Activated T-cell treated with anti-CD3 and anti-CD28 coated beads, Interleukin-2, amount 50 U/mL, for 72 hours (primary cell): ENCODE measurements at regions not wholly inside any gene's neighbourhood (a gene's known extent, or its start where the extent isn't known, plus 50 kb on each side); places are given as distances from the start of the nearest gene placed in this dataset.
A peak's percentile ranks its signal among the peaks of the same experiment; 100 is the strongest.

ENCODE experiments used
- ATAC-seq, 2 donors: fragments of 150-1000 bp; cut with Tn5 transposase; replicated peaks in 1 of 2; 2 replicates each; pipeline ENCODE4 v1.10.0; 2021; ENCODE audit warnings: moderate library complexity in 2 of 2, mild to moderate bottlenecking in 1 of 2
- DNase-seq, 2 donors: peaks; one replicate each; pipeline ENCODE4 v3.0.0; 2021 to 2022; ENCODE audit warnings: mixed read lengths in 1 of 2
- H3K27ac Mint-ChIP-seq: one replicate; pipeline ENCODE4 v1.8.0; 2022; ENCODE audit warnings: mild to moderate bottlenecking, moderate library complexity, mixed read lengths
- H3K27me3 Mint-ChIP-seq: one replicate; pipeline ENCODE4 v1.8.0; 2022; ENCODE audit warnings: low read depth, mixed read lengths
- H3K36me3 Mint-ChIP-seq, 2 donors: one replicate each; pipeline ENCODE4 v1.8.0; 2022; ENCODE audit warnings: mixed read lengths in 2 of 2, mild to moderate bottlenecking in 1 of 2; ENCODE audit not compliant: insufficient read depth in 2 of 2
- H3K4me1 Mint-ChIP-seq: one replicate; pipeline ENCODE4 v1.8.0; 2022; ENCODE audit warnings: low read depth, mixed read lengths
- H3K4me3 Mint-ChIP-seq, 2 donors: one replicate each; pipeline ENCODE4 v1.8.0; 2022; ENCODE audit warnings: mild to moderate bottlenecking in 2 of 2, mixed read lengths in 2 of 2, moderate library complexity in 2 of 2
- H3K9me3 Mint-ChIP-seq, 2 donors: one replicate each; pipeline ENCODE4 v1.8.0; 2022; ENCODE audit warnings: mixed read lengths in 2 of 2

DNA sequence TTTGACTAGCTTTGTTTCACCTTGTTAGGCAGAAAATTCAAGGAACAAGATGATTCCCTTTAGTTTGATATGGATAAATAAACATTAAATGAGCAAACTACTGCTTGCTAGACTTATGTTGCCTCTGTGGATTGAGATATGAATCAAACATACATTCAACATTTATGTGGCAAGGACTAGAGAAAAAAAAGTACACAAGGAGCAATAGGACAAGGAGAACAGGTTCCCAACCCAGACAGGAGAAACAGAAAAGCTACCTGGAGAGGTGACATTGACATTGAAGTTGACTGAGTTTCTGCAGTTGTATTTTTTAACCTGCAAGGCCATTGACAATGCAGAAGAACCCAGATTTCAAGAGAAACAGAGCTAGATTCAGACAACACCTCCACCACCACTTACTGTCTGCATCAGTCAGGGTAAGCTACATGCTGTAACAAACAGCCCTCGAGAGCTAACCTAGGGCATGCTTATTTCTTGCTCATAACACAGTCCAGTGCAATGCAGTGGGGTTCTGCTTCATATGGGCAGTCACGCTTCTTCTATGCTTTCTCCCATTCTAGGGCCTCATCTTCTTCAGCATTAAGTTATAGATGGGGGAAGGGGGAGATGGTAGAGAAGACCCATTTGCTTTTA is 180.9 kb upstream of the LYZL1 start:
- H3K27me3 Mint-ChIP-seq = peaks cover 10% of the 10 kb centered on the region

DNA sequence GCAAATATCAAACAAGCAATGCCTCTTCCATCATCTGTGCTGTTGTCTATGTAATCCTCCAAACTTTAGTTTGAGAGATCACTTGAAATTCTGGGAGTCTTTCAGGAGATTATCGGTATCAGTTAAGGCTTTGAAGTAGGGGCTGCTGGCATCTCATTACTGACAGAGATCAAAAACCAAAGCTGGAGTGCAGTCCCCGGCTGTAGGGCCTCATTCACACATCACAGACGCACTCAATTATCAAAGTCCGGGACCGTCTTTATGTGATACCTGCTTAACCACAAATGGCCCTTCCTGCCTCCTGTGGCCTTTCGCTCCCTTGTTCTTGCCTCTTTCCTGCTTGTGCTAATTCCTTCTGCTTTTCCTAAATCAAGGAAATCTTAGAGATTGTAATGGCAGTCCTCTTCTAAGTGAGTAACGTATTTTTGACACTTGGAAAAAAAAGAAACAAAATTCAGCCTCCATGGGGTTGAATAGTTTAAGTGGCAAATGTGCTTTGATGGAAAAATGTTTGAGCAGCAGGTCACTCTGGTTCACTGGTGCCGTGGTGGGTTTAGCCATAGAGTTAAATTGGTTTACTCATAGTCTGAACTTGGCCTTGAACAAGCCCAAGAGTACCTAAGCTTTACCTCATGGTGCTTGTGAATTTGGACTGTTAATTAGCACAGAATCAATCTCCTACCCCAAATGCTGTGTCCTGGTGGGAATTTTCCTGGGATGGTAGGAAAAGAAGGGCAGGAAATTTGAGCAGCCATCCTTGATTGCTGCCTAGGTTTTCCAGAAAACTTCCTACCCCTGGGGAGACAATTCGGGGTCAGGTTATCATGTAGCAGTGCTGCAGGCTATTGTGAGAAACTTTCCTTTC is 178.9 kb upstream of the LYZL1 start:
- Mint-ChIP-seq H3K36me3 (no peaks in the 10 kb centered on the region), H3K27ac (no peak overlapping the region), H3K4me1 (no peaks in the 10 kb centered on the region), H3K9me3 (peaks cover 0 to 1% of the 10 kb centered on the region in 2 donors), H3K27me3 (peaks cover 10% of the 10 kb centered on the region), H3K4me3 (no peak overlapping the region)
- ATAC-seq (no peak), DNase-seq (no peak)

More for the DNA sequence above, 180.9 kb upstream of the LYZL1 start:
- Mint-ChIP-seq H3K36me3 (no peaks in the 10 kb centered on the region), H3K27ac (no peak overlapping the region), H3K4me3 (no peak overlapping the region), H3K4me1 (no peaks in the 10 kb centered on the region), H3K9me3 (peaks cover 0 to under 1% of the 10 kb centered on the region in 2 donors)
- no peak for DNase-seq
- ATAC-seq = no peak

DNA sequence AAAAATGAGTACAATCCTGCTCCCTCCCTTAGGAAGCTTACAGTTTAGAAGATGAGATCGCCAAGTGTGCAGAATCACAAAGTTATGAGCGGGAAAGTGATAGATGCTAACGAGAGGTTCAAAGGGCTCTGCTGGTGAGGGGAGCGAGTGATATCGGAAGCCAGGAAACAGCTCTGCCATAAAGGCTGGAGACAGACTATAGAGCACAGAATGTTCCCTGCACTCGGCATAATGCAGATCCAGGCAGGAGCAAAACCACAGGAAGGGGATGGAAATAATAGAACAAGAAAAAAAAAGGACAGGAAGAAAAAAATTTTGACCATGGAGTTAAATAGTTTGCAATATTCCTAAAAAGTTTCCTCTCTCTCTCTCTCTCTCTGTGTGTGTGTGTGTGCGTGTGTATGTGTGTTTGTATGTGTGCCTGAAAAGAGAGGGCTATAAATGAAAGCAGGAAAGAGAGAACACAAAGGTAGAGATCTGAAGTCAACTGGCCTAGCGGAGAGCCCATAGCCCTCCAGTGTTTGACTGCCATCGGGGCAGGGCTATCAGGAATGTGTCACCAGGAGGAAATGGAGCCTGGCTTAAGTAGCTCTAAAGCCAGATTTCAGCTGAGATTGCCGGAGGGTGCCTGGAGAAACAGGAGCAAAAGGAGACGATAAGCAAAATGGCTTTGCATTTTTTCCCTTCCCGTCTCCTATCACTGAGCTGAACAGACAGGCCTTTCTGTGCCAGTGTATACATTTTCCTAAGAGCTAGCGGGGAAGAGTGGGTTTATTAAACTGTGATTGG is 175.8 kb upstream of the LYZL1 start:
- no peak overlapping the region for H3K27ac Mint-ChIP-seq
- no peak overlapping the region for H3K4me3 Mint-ChIP-seq
- DNase-seq (no peak), ATAC-seq (no peak)
- peaks cover 3 to 4% of the 10 kb centered on the region in 2 donors for H3K9me3 Mint-ChIP-seq
- H3K27me3 Mint-ChIP-seq = no peaks in the 10 kb centered on the region
- no peaks in the 10 kb centered on the region for H3K36me3 Mint-ChIP-seq
- no peaks in the 10 kb centered on the region for H3K4me1 Mint-ChIP-seq

DNA sequence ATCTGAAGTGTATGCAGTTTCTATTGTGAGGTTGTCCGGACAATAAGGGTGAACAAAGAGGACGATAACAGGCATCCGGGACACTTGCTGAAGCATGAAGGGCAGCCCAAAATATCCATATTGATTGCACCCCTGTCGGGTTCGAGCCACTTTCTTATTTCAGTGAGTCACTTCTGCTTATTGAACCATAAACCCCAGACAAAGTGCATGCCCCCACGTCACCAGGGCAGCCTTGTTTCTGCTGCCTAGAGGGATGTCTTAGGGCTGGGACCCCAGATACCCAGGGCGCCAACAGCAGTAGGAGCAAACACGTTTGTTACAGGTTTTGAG is 175.3 kb upstream of the LYZL1 start:
- H3K4me1 Mint-ChIP-seq = no peaks in the 10 kb centered on the region
- peaks cover 3 to 4% of the 10 kb centered on the region in 2 donors for H3K9me3 Mint-ChIP-seq

DNA sequence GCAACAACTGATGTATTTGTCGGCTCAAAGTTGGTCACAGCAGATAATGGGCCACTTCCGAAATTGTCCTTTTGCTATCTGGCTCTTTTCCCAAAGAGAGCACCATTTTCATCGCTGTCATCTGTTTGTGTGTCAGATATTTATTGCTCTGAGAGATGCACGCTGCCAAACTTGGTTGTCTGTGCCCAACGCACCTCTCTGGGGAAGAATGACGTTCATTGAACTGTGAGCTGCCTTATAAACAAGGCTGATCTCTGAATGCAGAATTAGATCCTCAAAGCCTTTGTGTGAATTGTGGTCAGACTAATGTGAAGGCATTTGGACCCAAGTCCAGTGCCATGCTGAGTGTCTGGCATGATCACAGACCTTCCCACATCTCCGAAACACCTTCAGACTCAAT is 174.7 kb upstream of the LYZL1 start:
- DNase-seq = no peak
- H3K4me3 Mint-ChIP-seq = no peak overlapping the region
- no peak overlapping the region for H3K27ac Mint-ChIP-seq
- no peaks in the 10 kb centered on the region for H3K27me3 Mint-ChIP-seq
- peaks cover 4 to 8% of the 10 kb centered on the region in 2 donors for H3K9me3 Mint-ChIP-seq
- no peaks in the 10 kb centered on the region for H3K4me1 Mint-ChIP-seq
- no peak for ATAC-seq
- peaks cover 0 to 2% of the 10 kb centered on the region in 2 donors for H3K36me3 Mint-ChIP-seq

More for the DNA sequence above, 175.3 kb upstream of the LYZL1 start:
- H3K27ac Mint-ChIP-seq = no peak overlapping the region
- ATAC-seq (no peak), DNase-seq (no peak)
- no peak overlapping the region for H3K4me3 Mint-ChIP-seq
- H3K27me3 Mint-ChIP-seq = no peaks in the 10 kb centered on the region
- peaks cover 0 to 2% of the 10 kb centered on the region in 2 donors for H3K36me3 Mint-ChIP-seq

DNA sequence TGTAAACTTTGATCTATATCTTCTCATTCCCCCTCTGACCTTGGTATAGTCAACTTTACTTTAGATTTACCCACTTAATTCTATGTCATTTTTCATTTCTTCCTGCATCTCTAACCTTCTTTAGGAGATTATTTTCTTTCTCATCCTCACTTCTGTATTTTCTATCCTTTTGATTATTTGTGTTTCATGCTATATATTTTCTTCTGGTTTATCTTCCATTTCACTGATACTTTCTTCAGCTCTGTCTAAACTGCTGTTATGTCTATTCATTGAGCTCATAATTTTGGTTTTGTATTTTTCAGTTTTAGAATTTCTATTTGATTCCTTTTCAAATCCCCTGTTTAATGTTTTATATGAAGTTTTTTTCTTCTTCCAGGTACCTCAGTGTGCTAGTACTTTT is 171.1 kb upstream of the LYZL1 start:
- H3K9me3 Mint-ChIP-seq = peaks cover 4 to 8% of the 10 kb centered on the region in 2 donors
- no peaks in the 10 kb centered on the region for H3K27me3 Mint-ChIP-seq
- ATAC-seq (no peak), DNase-seq (no peak)
- H3K27ac Mint-ChIP-seq = no peak overlapping the region
- H3K36me3 Mint-ChIP-seq = peaks cover 0 to 2% of the 10 kb centered on the region in 2 donors
- no peaks in the 10 kb centered on the region for H3K4me1 Mint-ChIP-seq
- no peak overlapping the region for H3K4me3 Mint-ChIP-seq

DNA sequence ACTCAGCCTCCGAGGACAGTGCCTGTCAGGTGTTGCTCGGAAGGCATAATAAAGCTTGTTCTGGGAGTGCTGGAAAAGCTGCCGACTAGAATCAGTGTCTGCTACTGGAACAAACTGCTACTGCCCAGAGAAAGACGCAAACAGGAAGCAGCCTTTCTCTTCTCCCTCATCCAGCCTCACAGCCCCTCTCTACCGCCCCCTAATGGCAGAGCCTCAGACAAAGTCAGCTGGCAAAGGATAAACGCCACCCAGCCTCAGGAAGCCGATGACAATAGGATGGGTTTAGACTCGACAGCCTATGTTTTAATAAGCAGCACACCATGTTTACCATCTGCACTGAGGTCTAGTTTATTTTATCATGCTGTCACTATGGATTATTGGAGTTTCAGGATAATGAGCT is 169.5 kb upstream of the LYZL1 start:
- Mint-ChIP-seq H3K4me3 (no peak overlapping the region), H3K4me1 (no peaks in the 10 kb centered on the region), H3K27me3 (no peaks in the 10 kb centered on the region), H3K9me3 (peaks cover 3 to 8% of the 10 kb centered on the region in 2 donors), H3K36me3 (peaks cover 0 to 2% of the 10 kb centered on the region in 2 donors), H3K27ac (no peak overlapping the region)
- peak; percentile 18 to 23 for DNase-seq
- no peak for ATAC-seq

DNA sequence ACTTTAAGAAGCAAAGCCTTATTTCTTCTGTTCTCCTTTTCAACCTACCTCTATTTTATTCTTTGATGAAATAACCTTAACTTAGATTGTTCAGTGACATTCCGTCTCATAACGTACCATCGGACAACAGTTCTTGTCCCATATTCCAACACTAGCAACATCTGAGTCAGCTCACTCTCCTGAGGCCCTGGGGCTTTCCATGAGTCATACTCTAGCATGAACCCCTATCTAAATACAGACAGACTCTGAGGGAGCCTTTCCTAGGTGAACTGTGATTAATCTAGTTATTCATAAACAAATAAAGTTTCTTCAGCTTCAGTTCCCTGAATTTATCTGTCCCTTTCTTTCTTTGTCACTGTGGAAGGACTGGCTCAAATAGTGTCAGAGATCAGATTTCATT is 168.7 kb upstream of the LYZL1 start:
- no peak overlapping the region for H3K27ac Mint-ChIP-seq
- peaks cover 0 to 2% of the 10 kb centered on the region in 2 donors for H3K36me3 Mint-ChIP-seq

DNA sequence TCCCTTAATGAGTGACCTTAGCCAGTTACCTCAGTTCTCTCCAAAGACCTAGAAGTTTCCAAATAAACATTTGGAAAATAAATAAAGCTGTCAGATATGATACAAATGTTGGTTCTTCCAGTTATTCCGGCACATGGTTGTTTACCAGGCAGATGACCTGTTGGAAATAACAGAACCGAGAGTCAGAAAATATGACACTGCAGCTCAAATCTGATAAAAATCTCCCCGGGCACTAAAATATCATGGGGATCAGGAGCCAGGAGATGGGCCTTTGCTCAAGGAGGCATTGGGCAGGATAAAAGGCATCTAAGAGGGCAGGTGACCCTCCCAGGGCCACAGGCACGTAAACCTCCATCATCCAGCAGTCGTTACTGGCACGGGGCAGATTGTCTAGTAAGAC is 164.0 kb upstream of the LYZL1 start:
- H3K4me1 Mint-ChIP-seq = no peaks in the 10 kb centered on the region
- H3K27me3 Mint-ChIP-seq = peaks cover 10% of the 10 kb centered on the region
- H3K9me3 Mint-ChIP-seq = no peaks in the 10 kb centered on the region
- H3K36me3 Mint-ChIP-seq = no peaks in the 10 kb centered on the region
- no peak for DNase-seq
- no peak overlapping the region for H3K4me3 Mint-ChIP-seq
- H3K27ac Mint-ChIP-seq = no peak overlapping the region
- ATAC-seq = no peak

More for the DNA sequence above, 168.7 kb upstream of the LYZL1 start:
- H3K4me1 Mint-ChIP-seq = no peaks in the 10 kb centered on the region
- no peak for DNase-seq
- ATAC-seq = no peak
- no peaks in the 10 kb centered on the region for H3K27me3 Mint-ChIP-seq
- peaks cover 3 to 8% of the 10 kb centered on the region in 2 donors for H3K9me3 Mint-ChIP-seq
- H3K4me3 Mint-ChIP-seq = no peak overlapping the region

DNA sequence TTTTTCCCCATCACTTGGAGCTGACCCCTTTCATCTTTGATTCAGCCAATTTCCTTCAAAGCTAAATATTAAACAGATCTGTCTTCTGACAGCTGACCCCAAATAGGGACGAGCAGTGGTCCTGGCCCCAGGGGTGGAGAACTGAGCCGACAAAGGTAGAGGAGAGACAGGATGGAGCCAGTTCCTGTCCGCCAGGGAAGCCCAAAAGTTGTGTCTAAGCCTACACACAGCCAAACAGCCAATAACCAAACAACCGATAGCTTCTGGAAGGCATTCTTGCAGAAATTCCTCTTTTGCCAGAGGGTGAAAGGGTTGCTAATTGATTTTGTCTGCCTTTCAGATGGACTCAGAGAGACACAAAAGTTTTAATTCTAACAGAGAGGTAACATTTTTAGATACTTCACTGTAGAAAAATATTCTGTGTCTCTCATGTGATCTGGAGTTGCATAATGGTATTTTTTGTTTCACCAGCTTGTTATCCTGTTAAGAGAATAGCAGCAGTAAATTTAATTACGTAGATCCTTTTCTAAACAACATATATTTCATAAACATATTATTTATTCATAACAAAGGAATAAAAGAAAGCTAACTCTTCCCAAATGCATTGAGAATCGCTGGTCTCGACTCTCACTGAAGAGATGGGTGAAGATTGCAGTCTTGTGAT is 161.7 kb upstream of the LYZL1 start:
- ATAC-seq (no peak), DNase-seq (no peak)
- Mint-ChIP-seq H3K4me3 (no peak overlapping the region), H3K4me1 (no peaks in the 10 kb centered on the region), H3K27me3 (peaks cover 17% of the 10 kb centered on the region), H3K27ac (no peak overlapping the region), H3K9me3 (no peaks in the 10 kb centered on the region), H3K36me3 (no peaks in the 10 kb centered on the region)

DNA sequence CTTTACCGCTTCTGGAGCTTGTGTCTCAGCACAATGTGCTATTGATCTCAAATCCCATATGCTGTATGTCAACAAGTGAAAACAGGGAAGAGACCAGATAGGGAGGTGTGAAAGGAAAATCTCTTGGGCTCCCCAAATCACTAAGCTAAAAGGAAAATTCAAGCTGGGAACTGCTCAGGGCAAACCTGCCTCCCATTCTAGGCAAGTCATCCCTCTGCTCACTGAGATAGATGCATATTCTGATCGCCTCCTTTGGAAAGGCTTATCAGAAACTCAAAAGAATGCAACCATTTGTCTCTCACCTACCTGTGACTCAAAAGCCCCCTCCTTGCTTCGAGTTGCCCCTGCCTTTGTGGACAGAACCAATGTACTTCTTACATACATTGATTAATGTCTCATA is 161.1 kb upstream of the LYZL1 start:
- Mint-ChIP-seq H3K27ac (no peak overlapping the region), H3K4me3 (no peak overlapping the region), H3K9me3 (no peaks in the 10 kb centered on the region), H3K27me3 (peaks cover 23% of the 10 kb centered on the region), H3K36me3 (no peaks in the 10 kb centered on the region), H3K4me1 (no peaks in the 10 kb centered on the region)
- DNase-seq (no peak), ATAC-seq (no peak)

DNA sequence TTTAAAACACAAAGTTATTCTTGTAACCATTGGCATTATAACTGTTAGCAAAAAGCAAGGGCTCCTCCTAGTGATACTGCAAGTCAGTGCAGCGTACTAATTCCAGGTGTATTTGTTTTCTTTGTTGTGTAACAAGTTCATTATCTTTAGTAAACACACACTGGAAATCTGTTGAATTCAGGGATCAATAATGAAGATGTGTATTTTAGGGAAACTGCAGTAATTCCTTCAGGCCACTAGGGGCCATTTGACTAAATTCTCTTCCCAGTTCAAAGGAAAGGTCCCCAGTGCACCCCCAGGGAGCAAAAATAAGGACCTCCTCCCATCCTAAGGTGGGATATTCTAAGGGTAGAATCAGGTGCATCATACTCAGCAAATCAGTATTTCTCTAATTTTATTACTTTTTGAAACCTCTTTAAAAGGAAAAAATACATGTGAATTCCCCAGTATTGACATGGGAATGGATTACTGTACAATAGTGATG is 158.6 kb upstream of the LYZL1 start:
- no peaks in the 10 kb centered on the region for H3K9me3 Mint-ChIP-seq
- no peak for ATAC-seq

More for the DNA sequence above, 158.6 kb upstream of the LYZL1 start:
- Mint-ChIP-seq H3K27ac (no peak overlapping the region), H3K27me3 (peaks cover 28% of the 10 kb centered on the region), H3K4me3 (no peak overlapping the region), H3K36me3 (no peaks in the 10 kb centered on the region), H3K4me1 (no peaks in the 10 kb centered on the region)
- DNase-seq = no peak
